ENCODE measurements at regions not wholly inside any gene's neighbourhood (a gene's known extent, or its start where the extent isn't known, plus 50 kb on each side); places are given as distances from the start of the nearest gene placed in this dataset.

DNA sequence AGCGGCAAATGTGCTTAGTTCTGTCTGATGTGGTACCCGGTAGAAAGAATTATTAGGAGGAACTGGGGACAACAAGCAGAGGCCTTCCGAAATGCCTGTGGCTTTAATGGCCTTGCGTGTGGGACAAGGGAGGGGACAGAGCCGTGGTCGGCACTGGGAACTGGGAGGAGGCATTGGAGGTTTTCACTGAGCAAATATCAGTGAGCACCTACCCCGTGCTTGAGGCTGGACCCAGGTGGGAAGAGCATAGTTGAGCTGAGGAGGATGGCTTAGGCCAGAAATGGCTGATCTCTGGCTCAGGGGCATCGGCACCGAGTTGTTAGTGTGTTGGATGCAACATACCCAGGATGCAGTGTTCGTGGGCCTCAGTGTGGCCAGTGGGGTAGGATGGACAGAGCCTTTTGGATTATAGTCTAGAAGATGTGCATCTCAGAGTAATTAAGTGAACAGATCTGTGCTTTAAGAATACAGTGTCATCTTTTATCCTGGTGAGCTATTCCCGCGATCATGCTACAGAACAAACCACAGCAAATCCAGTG lies 201.3 kb downstream of the TEX29 start:
- no peak for TF ChIP-seq CTCF (conservative IDR thresholded peaks at IDR 0.05; ENCODE audit: low read length)
- TF ChIP-seq EZH2phosphoT487 (IDR thresholded peaks at IDR 0.05; ENCODE audit: borderline replicate concordance): no peak

All from Loucy (cell line).